HEK293T (cell line): ENCODE measurements at regions not wholly inside any gene's neighbourhood (a gene's known extent, or its start where the extent isn't known, plus 50 kb on each side); places are given as distances from the start of the nearest gene placed in this dataset.

Experiments used
- CTCF ChIA-PET: fragments of 350-600 bp; formaldehyde crosslinking; extraction: SDS; loops from one replicate; lab custom pipeline; 2021; ENCODE audit warnings: antibody characterized with exemption, inconsistent platforms; lab: Yijun Ruan, JAX
- POLR2A ChIA-PET: fragments of 350-600 bp; formaldehyde crosslinking; extraction: SDS; loops from one replicate; lab custom pipeline; 2020; ENCODE audit warnings: antibody characterized with exemption, inconsistent platforms; lab: Yijun Ruan, JAX
- DNase-seq: peaks from one replicate; pipeline ENCODE4 v3.0.0; 2012; ENCODE audit warnings: mixed read lengths; ENCODE audit errors: extremely low spot score
- ARNT ChIP-seq: fragments of 450-650 bp; IDR thresholded peaks from 2 replicates; pipeline ENCODE4 v1.6.1; 2017; ENCODE audit warnings: mild to moderate bottlenecking
- BHLHE40 ChIP-seq: fragments of 450-650 bp; IDR thresholded peaks from 2 replicates; pipeline ENCODE4 v1.6.1; 2016; ENCODE audit warnings: mild to moderate bottlenecking, moderate library complexity, borderline replicate concordance
- CTBP1 ChIP-seq: fragments of 450-650 bp; IDR thresholded peaks from 2 replicates; pipeline ENCODE4 v1.6.1; 2016; ENCODE audit warnings: borderline replicate concordance
- ELF4 ChIP-seq: fragments of 450-650 bp; IDR thresholded peaks from 2 replicates; pipeline ENCODE4 v1.6.1; 2017; ENCODE audit warnings: antibody characterized with exemption
- FOXA1 ChIP-seq: fragments of 450-650 bp; IDR thresholded peaks from 2 replicates; pipeline ENCODE4 v1.6.1; 2016; ENCODE audit warnings: mild to moderate bottlenecking
- FOXK2 ChIP-seq: fragments of 450-650 bp; IDR thresholded peaks from 2 replicates; pipeline ENCODE4 v1.6.1; 2016; ENCODE audit warnings: mild to moderate bottlenecking
- FOXM1 ChIP-seq: fragments of 450-650 bp; IDR thresholded peaks from 2 replicates; pipeline ENCODE4 v1.6.1; 2017; ENCODE audit warnings: mild to moderate bottlenecking, borderline replicate concordance
- HDGF ChIP-seq: fragments of 450-650 bp; IDR thresholded peaks from 2 replicates; pipeline ENCODE4 v1.6.1; 2017; ENCODE audit warnings: antibody characterized with exemption, borderline replicate concordance
- L3MBTL2 ChIP-seq: fragments of 450-650 bp; conservative IDR thresholded peaks from 2 replicates; pipeline ENCODE4 v1.6.1; 2016; ENCODE audit warnings: mild to moderate bottlenecking
- LEF1 ChIP-seq: fragments of 450-650 bp; IDR thresholded peaks from 2 replicates; pipeline ENCODE4 v1.6.1; 2017; ENCODE audit warnings: mild to moderate bottlenecking, borderline replicate concordance
- NFRKB ChIP-seq: fragments of 450-650 bp; IDR thresholded peaks from 2 replicates; pipeline ENCODE4 v1.6.1; 2016; ENCODE audit warnings: mild to moderate bottlenecking, moderate library complexity
- PKNOX1 ChIP-seq: fragments of 450-650 bp; IDR thresholded peaks from 2 replicates; pipeline ENCODE4 v1.6.1; 2016
- SP1 ChIP-seq: fragments of 450-650 bp; IDR thresholded peaks from 2 replicates; pipeline ENCODE4 v1.6.1; 2017
- SUZ12 ChIP-seq: fragments of 450-650 bp; IDR thresholded peaks from 2 replicates; pipeline ENCODE4 v1.6.1; 2016; ENCODE audit warnings: mild to moderate bottlenecking
- TARDBP ChIP-seq: fragments of 450-650 bp; IDR thresholded peaks from 2 replicates; pipeline ENCODE4 v1.6.1; 2016
- ZNF384 ChIP-seq: fragments of 450-650 bp; IDR thresholded peaks from 2 replicates; pipeline ENCODE4 v1.6.1; 2016

GRCh38 chr7:32219416-32219815, 149.2 kb upstream of the PDE1C start:
- ChIA-PET POLR2A (no interaction called here), CTCF (no interaction called here)
- DNase-seq, result no peak
- no peak for TF ChIP-seq LEF1
- TF ChIP-seq TARDBP, result no peak
- TF ChIP-seq SUZ12, result no peak
- no peak for TF ChIP-seq SP1
- TF ChIP-seq FOXM1, result no peak
- no peak for TF ChIP-seq HDGF
- TF ChIP-seq L3MBTL2, result no peak

DNA sequence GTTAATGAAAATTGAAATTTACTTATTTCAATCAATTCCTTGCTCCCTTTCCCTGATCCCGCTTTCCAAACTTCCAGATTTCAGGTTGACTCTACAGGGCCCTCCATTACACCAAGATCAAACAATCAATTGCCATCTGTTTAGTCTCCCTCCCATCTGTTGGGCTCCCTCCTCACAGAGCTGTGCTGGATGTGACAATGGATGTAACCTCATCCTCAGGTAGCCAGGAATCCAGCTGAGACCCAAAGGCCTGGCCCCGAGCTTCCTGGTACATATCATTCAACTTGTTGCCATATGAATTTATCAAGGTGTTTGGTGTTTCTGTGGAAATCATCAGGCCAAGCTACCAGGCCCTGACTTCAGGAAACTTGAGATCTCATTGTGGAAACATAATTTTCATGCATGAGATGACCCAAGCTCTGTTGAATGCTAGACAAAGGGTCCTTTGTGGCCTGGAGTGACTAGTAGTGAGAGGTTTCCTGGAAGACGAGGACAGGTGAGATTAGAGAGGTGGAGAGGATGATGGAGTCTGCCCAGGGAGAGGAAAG, 148.6 kb upstream of the PDE1C start:
- POLR2A ChIA-PET, result no interaction called here
- TF ChIP-seq ZNF384 (no peak), TARDBP (no peak), HDGF (no peak), FOXA1 (no peak)
- CTCF ChIA-PET, result no interaction called here
- DNase-seq, result no peak

- CTCF ChIA-PET, result no interaction called here
- DNase-seq, result no peak
These were observed 147.9 kb upstream of the PDE1C start for GRCh38 chr7:32218154-32218467.

DNA sequence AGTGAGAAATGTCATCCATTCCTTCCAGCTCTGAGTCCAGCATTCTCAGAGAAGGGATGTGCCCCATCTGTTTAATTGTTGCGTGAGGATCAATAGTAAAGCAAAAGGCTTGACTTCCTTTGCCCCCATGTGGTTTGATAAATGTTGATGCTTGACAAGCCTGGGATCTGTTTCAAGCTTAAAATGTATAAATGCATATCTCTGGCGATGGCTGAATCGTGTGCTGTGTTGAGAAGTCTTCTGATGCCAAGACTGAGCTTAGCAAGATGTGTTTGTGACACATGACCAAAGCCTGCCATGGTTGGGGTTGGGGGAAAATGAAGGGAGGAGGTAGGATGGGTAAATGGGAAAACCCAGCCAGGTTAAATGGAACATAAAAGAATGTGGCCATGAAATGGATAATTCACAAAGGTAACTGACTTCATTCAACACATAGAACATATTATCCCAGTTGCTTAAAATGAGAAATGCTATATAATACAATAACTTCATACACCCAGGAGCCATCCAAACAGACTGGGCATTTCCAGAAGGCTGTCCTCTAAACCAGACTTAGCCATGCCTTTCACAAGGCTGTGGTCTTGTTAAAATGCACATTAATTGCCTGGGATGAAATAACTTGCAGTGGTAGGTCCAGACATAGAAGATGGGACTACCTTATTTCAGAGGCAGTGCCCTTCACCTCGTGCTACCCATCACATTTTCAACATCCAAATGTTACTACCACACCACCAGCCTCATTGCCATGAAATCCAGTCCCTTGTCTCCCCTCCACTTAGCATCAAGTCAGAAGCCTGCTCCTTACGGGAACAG, 147.3 kb upstream of the PDE1C start:
- TF ChIP-seq ELF4 (no peak), ARNT (no peak), LEF1 (no peak), SP1 (no peak), BHLHE40 (no peak)
- no peak for DNase-seq
- ChIA-PET CTCF (interaction anchor here (1.7 kb wide), 1 partner anchor 13 kb away, joined by 4 read pairs; no protein-coding TSS in a partner anchor), POLR2A (no interaction called here)

More at GRCh38 chr7:32218154-32218467, 147.9 kb upstream of the PDE1C start:
- no peak for TF ChIP-seq NFRKB
- TF ChIP-seq SP1, result no peak
- TF ChIP-seq FOXA1, result no peak
- no peak for TF ChIP-seq BHLHE40
- TF ChIP-seq ELF4, result no peak
- TF ChIP-seq LEF1, result no peak
- no peak for TF ChIP-seq SUZ12
- no peak for TF ChIP-seq PKNOX1
- TF ChIP-seq ARNT, result no peak
- no peak for TF ChIP-seq HDGF
- TF ChIP-seq FOXK2, result no peak
- no peak for TF ChIP-seq ZNF384
- TF ChIP-seq CTBP1, result no peak
- no peak for TF ChIP-seq TARDBP
- no peak for TF ChIP-seq FOXM1
- no peak for TF ChIP-seq L3MBTL2
- POLR2A ChIA-PET, result no interaction called here

DNA sequence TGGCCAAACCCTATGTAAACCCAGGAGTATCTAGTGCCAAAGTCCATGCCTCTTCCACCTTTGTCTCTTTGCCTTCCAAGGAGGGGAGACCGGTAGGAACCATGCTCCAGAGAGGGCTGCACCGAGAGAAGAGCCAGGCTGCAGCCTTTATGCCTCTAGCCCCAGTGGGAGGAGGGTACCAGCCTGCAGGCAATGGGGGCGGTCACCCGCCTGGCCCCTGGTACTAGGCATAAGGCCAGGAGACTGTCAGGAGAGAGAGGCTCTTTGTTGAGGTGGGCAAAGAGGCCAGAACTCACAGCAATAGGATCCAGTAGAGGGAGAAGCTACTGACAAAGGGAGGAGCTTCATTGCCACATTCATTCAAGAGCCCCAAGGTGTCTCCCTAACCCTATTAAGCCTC, 146.6 kb upstream of the PDE1C start:
- CTCF ChIA-PET, result interaction anchor here (0.6 to 1.7 kb wide), 2 partner anchors 12 to 892 kb away, joined by 3 to 4 read pairs; no protein-coding TSS in a partner anchor
- DNase-seq, result no peak
- POLR2A ChIA-PET, result no interaction called here
- no peak for TF ChIP-seq FOXM1
- no peak for TF ChIP-seq PKNOX1

DNA sequence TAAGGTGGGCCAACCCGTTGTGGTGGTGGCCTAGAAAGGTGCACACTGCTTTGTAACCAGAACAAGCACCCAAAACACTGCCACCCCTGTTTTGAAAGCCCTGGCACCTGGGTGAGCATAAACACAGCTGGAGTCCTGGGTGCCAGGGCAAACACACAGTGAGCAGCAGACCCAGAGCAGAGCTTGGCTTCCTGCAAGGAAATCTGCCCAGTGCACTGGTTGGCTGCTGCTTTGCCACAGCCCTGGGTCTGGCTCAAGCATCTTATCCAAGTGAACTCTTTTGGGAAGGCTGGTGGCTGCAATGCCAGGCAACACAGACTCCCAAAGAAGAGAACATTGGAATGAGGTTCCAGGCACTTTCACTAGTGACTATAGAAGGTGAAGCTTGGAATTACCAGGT, 145.5 kb upstream of the PDE1C start:
- POLR2A ChIA-PET, result no interaction called here
- no peak for DNase-seq
- CTCF ChIA-PET, result interaction anchor here (1.7 kb wide), 1 partner anchor 11 kb away, joined by 4 read pairs; no protein-coding TSS in a partner anchor
- TF ChIP-seq NFRKB (no peak), FOXK2 (no peak), ARNT (no peak), CTBP1 (no peak), TARDBP (no peak), BHLHE40 (no peak)

DNA sequence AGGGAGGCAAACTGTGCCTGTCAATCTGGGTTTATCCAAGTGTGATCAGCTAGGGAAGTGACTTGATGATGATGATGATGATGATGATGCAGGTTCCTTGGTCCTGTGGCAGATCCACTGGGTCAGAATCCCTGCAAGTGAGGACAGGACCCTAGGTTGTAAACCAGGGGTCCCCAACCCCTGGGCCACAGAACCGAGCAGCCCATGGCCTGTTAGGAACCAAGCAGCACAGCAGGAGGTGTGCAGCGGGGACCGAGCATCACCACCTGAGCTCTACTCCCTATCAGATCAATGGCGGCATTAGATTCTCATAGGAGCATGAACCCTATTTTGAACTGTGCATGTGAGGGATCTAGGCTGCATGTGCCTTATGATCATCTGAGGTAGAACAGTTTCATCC, 144.7 kb upstream of the PDE1C start:
- TF ChIP-seq ELF4 (no peak), ZNF384 (no peak)
- CTCF ChIA-PET, result no interaction called here
- POLR2A ChIA-PET, result no interaction called here
- no peak for DNase-seq

- no peak for DNase-seq
- ChIA-PET CTCF (interaction anchor here (0.7 kb wide), 1 partner anchor 44 kb away, joined by 3 read pairs; no protein-coding TSS in a partner anchor), POLR2A (no interaction called here)
- no peak for TF ChIP-seq ARNT
- TF ChIP-seq L3MBTL2, result no peak
- no peak for TF ChIP-seq TARDBP
- TF ChIP-seq FOXK2, result no peak
- TF ChIP-seq FOXA1, result no peak
- TF ChIP-seq ZNF384, result no peak
- no peak for TF ChIP-seq CTBP1
- TF ChIP-seq SUZ12, result no peak
- TF ChIP-seq HDGF, result no peak
- TF ChIP-seq SP1, result no peak
- no peak for TF ChIP-seq LEF1
- TF ChIP-seq ELF4, result no peak
- no peak for TF ChIP-seq PKNOX1
- no peak for TF ChIP-seq FOXM1
- TF ChIP-seq NFRKB, result no peak
- TF ChIP-seq BHLHE40, result no peak
These were observed 142.1 kb upstream of the PDE1C start for GRCh38 chr7:32212321-32212720.
